H1 (cell line): ENCODE measurements at regions not wholly inside any gene's neighbourhood (a gene's known extent, or its start where the extent isn't known, plus 50 kb on each side); places are given as distances from the start of the nearest gene placed in this dataset.
A peak's percentile ranks its signal among the peaks of the same experiment; 100 is the strongest.

Experiments used
- CTCF ChIA-PET: fragments of 300-600 bp; sonication (Branson Sonifier 250); formaldehyde crosslinking; loops from one replicate; lab custom pipeline; 2021; ENCODE audit not compliant: partially characterized antibody; lab: Charles Lee
- POLR2A ChIA-PET: fragments of 300-600 bp; sonication (Branson Sonifier 250); formaldehyde crosslinking; loops from one replicate; lab custom pipeline; 2021; ENCODE audit warnings: inconsistent platforms; ENCODE audit not compliant: partially characterized antibody; lab: Charles Lee
- DNase-seq, 2 experiments: peaks; one replicate each; pipeline versions ENCODE4 v3.0.0 to v3.0.0-alpha.2; 2010 to 2022; ENCODE audit warnings: low spot score in 2 of 2, low read depth in 1 of 2, mixed read lengths in 1 of 2
- FAIRE-seq: peaks from 2 replicates; lab custom pipeline; 2011; peaks lifted over from hg19 to GRCh38; lab: Jason Lieb, UNC
- H2AFZ ChIP-seq: 2 replicates; pipeline ENCODE4 v1.8.1; 2012; ENCODE audit warnings: low read length, inconsistent platforms
- H2AK5ac ChIP-seq: 2 replicates; pipeline ENCODE4 v1.6.1; 2013; ENCODE audit warnings: low read depth, low read length
- H2BK120ac ChIP-seq: replicated peaks from 2 replicates; pipeline ENCODE3; 2013; ENCODE audit warnings: low read depth, low read length, inconsistent platforms
- H2BK12ac ChIP-seq: 2 replicates; pipeline ENCODE4 v1.6.1; 2013; ENCODE audit warnings: low read depth, low read length
- H2BK15ac ChIP-seq: 2 replicates; pipeline ENCODE4 v1.6.1; 2013; ENCODE audit warnings: low read length
- H2BK20ac ChIP-seq: 2 replicates; pipeline ENCODE4 v1.6.1; 2013; ENCODE audit warnings: low read length
- H2BK5ac ChIP-seq: 2 replicates; pipeline ENCODE4 v1.6.1; 2013; ENCODE audit warnings: low read depth, low read length
- H3K14ac ChIP-seq: 2 replicates; pipeline ENCODE4 v1.6.1; 2013; ENCODE audit warnings: inconsistent platforms; ENCODE audit not compliant: insufficient read length
- H3K18ac ChIP-seq: 2 replicates; pipeline ENCODE4 v1.6.1; 2013; ENCODE audit warnings: low read length; ENCODE audit errors: extremely low read depth
- H3K23ac ChIP-seq: 2 replicates; pipeline ENCODE4 v1.6.1; 2013; ENCODE audit warnings: inconsistent platforms; ENCODE audit not compliant: insufficient read length
- H3K23me2 ChIP-seq: 2 replicates; pipeline ENCODE4 v1.6.1; 2013; ENCODE audit warnings: low read depth, low read length
- H3K27ac ChIP-seq: 2 replicates; pipeline ENCODE4 v1.6.1; 2011; ENCODE audit warnings: low read depth, low read length, inconsistent platforms
- H3K27me3 ChIP-seq, 4 experiments: replicated peaks in 1 of 4; 1 replicate in 1 of 4; 2 replicates in 3 of 4; pipeline versions ENCODE4 v1.6.1 to v1.8.1; 2011 to 2013; ENCODE audit warnings: low read length in 3 of 4, mild to moderate bottlenecking in 3 of 4, inconsistent platforms in 2 of 4, mixed read lengths in 2 of 4, moderate library complexity in 1 of 4; ENCODE audit not compliant: control insufficient read depth in 3 of 4, insufficient read depth in 3 of 4; ENCODE audit errors: extremely low read depth in 1 of 4
- H3K36me3 ChIP-seq, 4 experiments: 2 replicates each; pipeline versions ENCODE4 v1.6.1 to v1.8.1; 2011 to 2013; ENCODE audit warnings: mild to moderate bottlenecking in 4 of 4, low read length in 3 of 4, moderate library complexity in 2 of 4, control low read depth in 1 of 4, inconsistent platforms in 1 of 4; ENCODE audit not compliant: insufficient read depth in 4 of 4, control insufficient read depth in 2 of 4
- H3K4ac ChIP-seq: replicated peaks from 2 replicates; pipeline ENCODE3; 2013; ENCODE audit warnings: low read length, low read depth, mixed read lengths, inconsistent platforms; ENCODE audit not compliant: insufficient read length
- H3K4me1 ChIP-seq, 4 experiments: replicated peaks in 1 of 4; 1 replicate in 1 of 4; 2 replicates in 3 of 4; pipeline versions ENCODE4 v1.6.1 to v1.8.1; 2011 to 2013; ENCODE audit warnings: low read length in 3 of 4, inconsistent platforms in 2 of 4, mixed read lengths in 1 of 4; ENCODE audit not compliant: insufficient read depth in 4 of 4, control insufficient read depth in 3 of 4
- H3K4me2 ChIP-seq, 2 experiments: 2 replicates each; pipeline versions ENCODE4 v1.6.1 to v1.8.1; 2011 to 2013; ENCODE audit warnings: low read depth in 2 of 2, low read length in 2 of 2, control low read depth in 1 of 2, inconsistent platforms in 1 of 2, mild to moderate bottlenecking in 1 of 2; ENCODE audit not compliant: insufficient read depth in 1 of 2
- H3K4me3 ChIP-seq, 4 experiments: fragments of 200-600, 300-600 bp in 1 of 4; sonication (generic), shearing (Covaris generic), sonication (Bioruptor Twin) in 1 of 4; 2 replicates each; pipeline versions ENCODE4 v1.5.1 to v1.8.1; 2011 to 2016; ENCODE audit warnings: low read length in 4 of 4, low read depth in 3 of 4, control low read depth in 2 of 4, inconsistent platforms in 2 of 4, mild to moderate bottlenecking in 2 of 4, mixed read lengths in 1 of 4, moderate library complexity in 1 of 4; ENCODE audit not compliant: insufficient read depth in 2 of 4; ENCODE audit errors: extremely low read depth in 1 of 4
- H3K56ac ChIP-seq: replicated peaks from 2 replicates; pipeline ENCODE3; 2013; ENCODE audit warnings: low read depth, mild to moderate bottlenecking, mixed read lengths, low read length, inconsistent platforms; ENCODE audit not compliant: insufficient read length
- H3K79me1 ChIP-seq: 2 replicates; pipeline ENCODE4 v1.6.1; 2013; ENCODE audit warnings: low read depth, low read length, control low read depth
- H3K79me2 ChIP-seq, 2 experiments: 2 replicates each; pipeline versions ENCODE4 v1.6.1 to v1.8.1; 2012 to 2013; ENCODE audit warnings: low read length in 2 of 2, mild to moderate bottlenecking in 2 of 2, inconsistent platforms in 1 of 2; ENCODE audit not compliant: insufficient read depth in 2 of 2, control insufficient read depth in 1 of 2
- H3K9ac ChIP-seq, 4 experiments: replicated peaks in 1 of 4; 1 replicate in 1 of 4; 2 replicates in 3 of 4; pipeline versions ENCODE4 v1.6.1 to v1.8.1; 2011 to 2013; ENCODE audit warnings: low read depth in 3 of 4, low read length in 3 of 4, control low read depth in 2 of 4, mild to moderate bottlenecking in 2 of 4, moderate library complexity in 2 of 4, inconsistent platforms in 1 of 4; ENCODE audit errors: extremely low read depth in 1 of 4
- H3K9me3 ChIP-seq, 2 experiments: 2 replicates each; pipeline versions ENCODE4 v1.6.1 to v1.8.1; 2012 to 2013; ENCODE audit warnings: mild to moderate bottlenecking in 2 of 2, moderate library complexity in 2 of 2, control low read depth in 1 of 2, inconsistent platforms in 1 of 2, low read depth in 1 of 2, low read length in 1 of 2, mixed read lengths in 1 of 2; ENCODE audit not compliant: insufficient read depth in 2 of 2
- H4K20me1 ChIP-seq, 2 experiments: replicated peaks in 1 of 2; 2 replicates each; pipeline versions ENCODE3 to v1.8.1; 2011 to 2013; ENCODE audit warnings: inconsistent platforms in 2 of 2, low read length in 2 of 2, mild to moderate bottlenecking in 1 of 2; ENCODE audit not compliant: insufficient read depth in 2 of 2, control insufficient read depth in 1 of 2
- H4K5ac ChIP-seq: 2 replicates; pipeline ENCODE4 v1.6.1; 2013; ENCODE audit warnings: low read length, low read depth, mixed read lengths, inconsistent platforms; ENCODE audit not compliant: insufficient read length
- H4K8ac ChIP-seq: 2 replicates; pipeline ENCODE4 v1.8.0; 2013; ENCODE audit warnings: mild to moderate bottlenecking, moderate library complexity, low read length, inconsistent platforms; ENCODE audit not compliant: insufficient read depth; ENCODE audit errors: extremely low read depth
- H4K91ac ChIP-seq: replicated peaks from 2 replicates; pipeline ENCODE3; 2013; ENCODE audit warnings: low read length, mixed read lengths, inconsistent platforms; ENCODE audit not compliant: insufficient read length
- CBX5 ChIP-seq: fragments of 300-800, 300-1000 bp; sonication (generic); IDR thresholded peaks from 2 replicates; pipeline ENCODE4 v1.7.1; 2016; ENCODE audit warnings: antibody characterized with exemption, low read length, low read depth
- KDM4A ChIP-seq: IDR thresholded peaks from one replicate; pipeline ENCODE4 v1.7.1; 2012; ENCODE audit warnings: low read depth, mild to moderate bottlenecking, moderate library complexity, low read length, inconsistent platforms; ENCODE audit not compliant: severe bottlenecking
- POLR2AphosphoS5 ChIP-seq: IDR thresholded peaks from 2 replicates; pipeline ENCODE4 v1.6.1; 2011; ENCODE audit warnings: low read depth, low read length
- ZNF274 ChIP-seq: IDR thresholded peaks from 2 replicates; pipeline ENCODE4 v1.7.0; 2012; ENCODE audit warnings: low read length, borderline replicate concordance; ENCODE audit errors: extremely low read depth
- WGBS, 2 experiments: shearing (Covaris generic) in 1 of 2; methylation state at CpG; one replicate each; pipeline versions ENCODE4 v1.1.6 to v1.1.7; 2013 to 2015; ENCODE audit warnings: low lambda C conversion rate in 2 of 2, mixed read lengths in 2 of 2, inconsistent platforms in 1 of 2, low coverage in 1 of 2, missing lambda C conversion rate in 1 of 2; ENCODE audit not compliant: insufficient replicate concordance in 2 of 2, insufficient coverage in 1 of 2, insufficient read length in 1 of 2; ENCODE audit errors: extremely low coverage in 1 of 2, missing lambda C conversion rate in 1 of 2; 5-methylcytosine and 5-hydroxymethylcytosine counted together
- TF ChIP-seq, protein P1 (sequence below): IDR thresholded peaks from 2 replicates; pipeline ENCODE4 v1.6.1; 2012; ENCODE audit warnings: inconsistent platforms
- TF ChIP-seq, protein P2 (sequence below): IDR thresholded peaks from 2 replicates; pipeline ENCODE4 v1.6.1; 2012; ENCODE audit warnings: low read length, inconsistent platforms

DNA sequence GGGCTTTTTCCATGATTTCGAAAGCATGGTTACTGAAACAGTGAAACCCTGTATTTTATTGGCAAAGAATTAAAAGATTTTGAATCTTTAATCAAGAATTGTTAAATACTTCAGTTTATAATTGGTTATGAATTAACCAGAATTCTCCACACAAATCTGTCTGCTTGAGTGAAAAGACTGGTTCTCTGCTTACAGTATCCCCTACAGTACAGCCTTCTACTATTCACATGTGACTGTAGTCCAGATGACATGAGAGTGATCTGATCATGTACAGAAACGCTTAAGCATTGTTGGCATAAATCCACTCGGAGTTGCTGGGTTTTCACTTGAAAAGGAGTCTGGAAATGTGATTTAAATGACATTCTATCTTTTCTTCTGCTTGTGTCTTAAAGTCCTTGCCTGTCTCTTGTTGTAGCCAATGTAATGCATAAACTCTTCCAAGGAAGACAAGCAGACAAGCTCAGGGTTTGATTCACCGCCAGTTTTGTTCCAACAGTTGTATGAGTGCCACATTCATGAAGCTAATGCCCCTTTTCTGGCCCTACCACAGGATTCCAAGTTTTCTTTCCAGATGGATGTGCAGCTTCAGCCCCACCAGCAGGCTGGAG is 222.0 kb upstream of the LRIG3 start:
- Histone ChIP-seq H2AK5ac (no peak overlapping the region), H3K27me3 (no peaks in the 10 kb centered on the region), H2BK5ac (no peak overlapping the region), H3K79me1 (no peaks in the 10 kb centered on the region), H3K14ac (no peak overlapping the region), H3K79me2 (no peaks in the 10 kb centered on the region), H3K23me2 (no peaks in the 10 kb centered on the region), H4K8ac (no peak overlapping the region), H3K18ac (no peak overlapping the region), H4K91ac (no peak overlapping the region), H4K20me1 (no peaks in the 10 kb centered on the region), H3K9me3 (no peaks in the 10 kb centered on the region), H3K27ac (no peak overlapping the region), H3K36me3 (no peaks in the 10 kb centered on the region), H3K23ac (peak overlapping the region; percentile 32), H3K4ac (no peak overlapping the region), H3K4me2 (no peak overlapping the region), H4K5ac (no peak overlapping the region), H3K56ac (no peak overlapping the region), H3K9ac (no peak overlapping the region), H2AFZ (0 out of 2 replicates have a peak overlapping the region, but pooled peaks have one; percentile 3), H2BK12ac (no peak overlapping the region), H2BK120ac (no peak overlapping the region), H2BK15ac (no peak overlapping the region), H3K4me3 (no peak overlapping the region), H2BK20ac (no peak overlapping the region), H3K4me1 (no peaks in the 10 kb centered on the region)
- FAIRE-seq (peak; percentile 39), DNase-seq (no peak)
- TF ChIP-seq CBX5 (no peak), POLR2AphosphoS5 (no peak), KDM4A (no peak), ZNF274 (no peak)
- TF ChIP-seq, protein P1, sequence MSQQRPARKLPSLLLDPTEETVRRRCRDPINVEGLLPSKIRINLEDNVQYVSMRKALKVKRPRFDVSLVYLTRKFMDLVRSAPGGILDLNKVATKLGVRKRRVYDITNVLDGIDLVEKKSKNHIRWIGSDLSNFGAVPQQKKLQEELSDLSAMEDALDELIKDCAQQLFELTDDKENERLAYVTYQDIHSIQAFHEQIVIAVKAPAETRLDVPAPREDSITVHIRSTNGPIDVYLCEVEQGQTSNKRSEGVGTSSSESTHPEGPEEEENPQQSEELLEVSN: no peak
- TF ChIP-seq, protein P2, sequence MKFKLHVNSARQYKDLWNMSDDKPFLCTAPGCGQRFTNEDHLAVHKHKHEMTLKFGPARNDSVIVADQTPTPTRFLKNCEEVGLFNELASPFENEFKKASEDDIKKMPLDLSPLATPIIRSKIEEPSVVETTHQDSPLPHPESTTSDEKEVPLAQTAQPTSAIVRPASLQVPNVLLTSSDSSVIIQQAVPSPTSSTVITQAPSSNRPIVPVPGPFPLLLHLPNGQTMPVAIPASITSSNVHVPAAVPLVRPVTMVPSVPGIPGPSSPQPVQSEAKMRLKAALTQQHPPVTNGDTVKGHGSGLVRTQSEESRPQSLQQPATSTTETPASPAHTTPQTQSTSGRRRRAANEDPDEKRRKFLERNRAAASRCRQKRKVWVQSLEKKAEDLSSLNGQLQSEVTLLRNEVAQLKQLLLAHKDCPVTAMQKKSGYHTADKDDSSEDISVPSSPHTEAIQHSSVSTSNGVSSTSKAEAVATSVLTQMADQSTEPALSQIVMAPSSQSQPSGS: no peak
- 93% methylated on average over 4 of the region's 4 CpGs; no CpG with 5 or more reads in 1 of the 2 experiments for WGBS, 2 experiments
- CTCF ChIA-PET: interaction anchor here (0.6 to 3.7 kb wide), 5 partner anchors 9 to 602 kb away, joined by 3 to 30 read pairs (median 4); no protein-coding TSS in a partner anchor
- POLR2A ChIA-PET: no interaction called here
